ENCODE measurements at regions not wholly inside any gene's neighbourhood (a gene's known extent, or its start where the extent isn't known, plus 50 kb on each side); places are given as distances from the start of the nearest gene placed in this dataset.

DNA sequence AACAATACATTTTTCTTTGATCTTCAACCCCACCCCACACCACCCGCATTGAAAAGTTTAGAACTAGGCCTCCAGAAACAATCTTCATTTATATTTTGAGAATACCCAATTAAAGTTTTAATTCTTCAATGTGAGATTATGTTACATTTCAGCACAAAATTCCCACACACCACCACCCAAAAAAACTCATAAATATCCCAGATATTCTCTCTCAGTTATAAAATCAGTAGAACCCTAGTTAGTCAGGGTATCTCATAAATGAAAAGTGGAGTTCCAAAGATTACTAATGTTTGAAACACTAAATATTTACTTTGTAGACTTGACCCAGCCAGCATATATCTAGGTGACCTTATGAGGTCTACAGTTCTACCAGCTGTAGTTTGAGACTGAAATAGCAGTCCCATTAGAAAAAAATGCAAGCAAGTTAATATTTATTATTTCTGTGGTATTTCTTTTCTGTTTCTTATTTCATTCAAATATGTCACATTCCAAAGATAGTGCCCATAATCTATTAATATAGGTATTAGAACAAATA is 371.0 kb downstream of the TENT5A start:
- TF ChIP-seq CTCF (IDR thresholded peaks at IDR 0.05) (no peak), POLR2A (IDR thresholded peaks at IDR 0.05) (no peak), POLR2AphosphoS5 (IDR thresholded peaks at IDR 0.05) (no peak)
